GM18499 (cell line): ENCODE measurements at regions not wholly inside any gene's neighbourhood (a gene's known extent, or its start where the extent isn't known, plus 50 kb on each side); places are given as distances from the start of the nearest gene placed in this dataset.
"Not testable (repeated sequence)": the region's sequence is repeated elsewhere in the genome, so short reads cannot be mapped to it uniquely, and the experiment has no call there.

Source experiments
- ATAC-seq: cut with Tn5 transposase; IDR thresholded peaks from one replicate; pipeline ENCODE4 v1.9.1; 2021; ENCODE audit warnings: moderate number of reproducible peaks; ENCODE audit not compliant: insufficient read depth, unreplicated experiment

GRCh38 chr20:48367541-48368358 lies 460.0 kb downstream of the PREX1 start:
- not testable (repeated sequence) for ATAC-seq

GRCh38 chr20:48366230-48366629 lies 461.6 kb downstream of the PREX1 start:
- no peak for ATAC-seq

- ATAC-seq: no peak
Observed at GRCh38 chr20:48364688-48365421, 462.9 kb downstream of the PREX1 start.

DNA sequence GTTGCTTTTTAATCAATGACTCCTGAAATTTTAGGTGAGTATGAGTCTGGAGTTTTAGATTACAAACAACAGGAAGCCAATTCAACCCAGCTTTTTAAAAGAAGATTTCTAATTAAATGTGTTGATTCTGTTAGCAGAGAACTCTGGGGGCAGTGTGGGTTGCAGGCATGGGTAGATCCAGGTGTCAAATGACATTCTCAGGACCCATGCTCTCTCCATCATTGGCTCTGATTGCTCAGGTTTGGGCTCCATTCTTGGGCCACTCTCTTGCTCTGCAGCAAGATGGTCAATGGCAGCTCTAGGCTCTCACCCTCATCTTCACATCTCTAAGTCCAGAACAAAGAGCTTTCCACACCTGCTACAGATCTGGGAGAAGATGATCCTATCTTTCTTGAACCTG lies 463.7 kb downstream of the PREX1 start:
- ATAC-seq: no peak

- no peak for ATAC-seq
Observed at GRCh38 chr20:48360342-48360975, 467.3 kb downstream of the PREX1 start.

- ATAC-seq: no peak
Observed at GRCh38 chr20:48359692-48360341, 468.0 kb downstream of the PREX1 start.

DNA sequence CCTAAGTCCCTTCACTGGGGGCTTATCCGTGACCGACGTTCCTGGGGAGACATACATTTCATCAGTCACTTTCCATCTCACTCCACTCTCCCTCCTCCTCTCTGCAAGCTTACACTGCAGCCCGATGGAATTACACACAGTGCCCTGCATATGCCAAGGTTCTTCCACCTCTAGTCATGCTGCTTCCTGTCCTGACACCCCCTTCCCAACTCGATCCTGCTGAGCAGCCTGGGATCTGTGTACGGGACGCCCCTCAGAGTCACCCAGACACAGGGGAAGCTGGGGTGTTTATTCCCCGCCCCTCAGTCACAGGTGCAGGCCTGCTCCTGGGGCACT lies 468.8 kb downstream of the PREX1 start:
- ATAC-seq: not testable (repeated sequence)

GRCh38 chr20:48358176-48359054 lies 469.4 kb downstream of the PREX1 start:
- ATAC-seq: no peak

DNA sequence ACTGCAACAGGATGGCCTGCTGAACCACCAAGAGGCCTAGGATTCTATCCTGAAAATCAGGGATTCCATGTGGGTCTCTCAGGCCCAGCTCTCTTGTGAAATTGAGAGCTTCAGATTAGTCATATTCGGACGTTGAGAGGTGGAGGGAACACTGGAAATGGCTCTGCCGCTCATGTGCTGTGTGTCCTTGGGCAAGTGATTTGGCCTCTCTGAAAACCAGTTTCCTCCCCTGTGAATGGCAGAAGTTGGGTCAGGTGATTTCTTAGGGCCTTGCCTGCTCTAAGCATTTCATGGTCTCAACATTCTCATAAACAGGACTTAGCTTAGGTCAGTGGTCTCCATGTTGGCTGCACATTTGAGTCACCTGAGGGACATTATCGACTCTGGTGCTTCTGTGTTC lies 470.1 kb downstream of the PREX1 start:
- no peak for ATAC-seq

GRCh38 chr20:48354903-48355302 lies 472.9 kb downstream of the PREX1 start:
- ATAC-seq: no peak

DNA sequence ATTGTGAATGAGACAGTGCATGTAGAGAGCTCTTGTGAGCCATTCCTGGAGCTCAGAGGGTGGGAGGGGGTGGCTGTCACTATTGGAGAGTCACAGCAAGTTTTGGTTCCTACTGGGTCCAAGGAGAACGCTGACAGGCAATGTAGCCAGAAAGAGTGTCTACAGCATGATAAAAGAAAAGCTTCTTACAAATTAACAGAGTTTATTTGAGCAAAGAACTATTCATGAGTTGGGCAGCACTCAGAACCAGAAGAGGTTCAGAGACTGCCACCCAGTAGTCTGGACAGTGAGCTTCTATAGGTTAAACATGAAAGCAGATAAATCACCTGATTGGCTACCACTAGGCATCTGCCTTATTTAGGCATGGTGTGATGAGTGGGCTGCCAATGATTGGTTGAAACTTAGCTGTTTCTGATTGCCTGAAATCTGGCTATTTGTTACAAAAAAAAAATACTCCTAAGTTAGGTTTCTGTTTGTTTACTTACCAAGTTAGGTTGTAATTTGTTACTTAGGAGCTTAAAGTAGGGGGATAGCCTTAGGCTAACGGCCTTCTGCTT lies 473.4 kb downstream of the PREX1 start:
- ATAC-seq: no peak

GRCh38 chr20:48352628-48353027 lies 475.2 kb downstream of the PREX1 start:
- no peak for ATAC-seq

DNA sequence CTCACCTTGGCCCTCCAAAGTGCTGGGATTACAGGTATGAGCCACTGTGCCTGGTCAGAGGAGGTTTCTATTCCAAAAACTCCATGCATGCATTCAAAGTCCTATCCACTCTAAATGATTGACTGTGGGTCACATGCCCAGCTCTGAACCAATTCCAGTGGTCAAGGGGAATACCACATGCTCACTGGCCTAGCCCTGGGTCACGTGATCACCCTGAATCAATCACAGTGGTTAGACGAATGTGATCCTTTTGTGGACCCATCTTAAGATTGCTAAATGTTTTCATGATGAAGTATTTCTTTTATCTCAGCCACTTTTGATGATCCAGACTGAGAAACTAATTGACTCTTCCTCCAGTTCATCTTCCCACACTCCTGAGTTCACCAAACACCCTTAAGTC lies 475.8 kb downstream of the PREX1 start:
- ATAC-seq: no peak

DNA sequence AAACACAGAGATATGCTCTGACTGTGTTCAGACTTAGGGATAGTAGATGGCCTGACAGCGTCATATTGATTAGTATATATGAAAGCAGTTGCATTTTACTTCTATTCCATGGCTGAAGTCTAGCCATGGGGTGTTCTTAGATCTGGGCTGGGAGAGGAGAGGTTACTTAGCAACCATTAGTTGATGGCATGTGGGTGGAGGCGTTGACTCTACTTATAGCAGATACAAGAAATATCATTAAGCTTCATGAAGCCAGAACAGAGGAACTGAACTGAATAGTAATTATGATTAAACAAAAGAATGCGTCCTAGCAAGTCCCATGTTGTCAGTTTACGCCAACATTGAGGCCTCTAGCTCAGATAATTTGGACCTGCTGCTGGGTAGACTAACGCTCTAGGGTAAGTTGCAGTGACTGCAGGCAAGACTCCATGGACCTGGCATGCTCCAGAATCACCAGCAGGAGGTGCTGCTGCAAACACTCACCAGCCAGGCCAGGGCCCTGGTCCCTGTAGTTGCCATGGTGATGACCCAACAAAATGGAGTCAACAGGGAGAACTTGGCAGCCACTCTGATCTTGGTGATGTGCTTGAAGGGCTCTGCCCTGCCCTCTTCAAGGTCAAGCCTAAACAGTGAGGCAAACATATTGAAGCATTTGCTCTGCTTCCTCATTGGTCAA lies 477.3 kb downstream of the PREX1 start:
- no peak for ATAC-seq

DNA sequence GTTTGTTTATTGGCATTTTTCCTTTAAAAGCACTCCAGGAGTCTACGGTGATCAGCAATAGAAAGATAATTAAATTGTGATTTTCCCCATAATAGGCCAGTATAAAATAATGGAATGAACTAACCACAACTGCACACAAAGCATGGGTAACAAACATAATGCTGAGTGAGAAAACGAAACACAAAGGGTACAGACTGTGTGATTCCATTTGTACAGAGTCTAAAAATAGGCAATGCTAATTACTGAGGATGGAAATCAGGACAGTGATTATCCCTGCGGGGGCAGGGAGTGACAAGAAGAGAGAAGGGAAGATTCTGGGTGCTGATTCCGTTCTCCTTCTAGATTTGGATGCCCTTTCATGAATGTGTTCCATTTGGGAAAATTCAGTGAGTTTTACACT lies 478.1 kb downstream of the PREX1 start:
- no peak for ATAC-seq

DNA sequence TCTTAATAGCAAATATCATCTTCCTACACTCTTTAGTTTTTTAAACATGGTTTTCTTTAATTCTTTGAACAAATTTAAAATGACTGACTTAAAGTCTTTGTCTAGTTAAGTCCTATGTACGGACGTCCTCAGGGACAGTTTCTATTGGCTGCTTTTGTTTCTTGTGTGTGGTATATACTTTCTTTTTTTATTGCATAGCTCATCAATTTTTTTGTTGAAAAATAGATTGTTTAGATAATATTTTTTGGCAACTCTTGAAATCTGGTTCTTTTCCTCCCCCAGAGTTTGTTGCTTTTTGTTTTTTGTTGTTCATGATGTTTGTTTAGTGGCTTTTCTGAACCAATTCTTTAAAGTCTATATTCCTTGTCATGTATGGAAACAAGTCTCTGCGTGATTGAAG lies 479.8 kb downstream of the PREX1 start:
- ATAC-seq: no peak

DNA sequence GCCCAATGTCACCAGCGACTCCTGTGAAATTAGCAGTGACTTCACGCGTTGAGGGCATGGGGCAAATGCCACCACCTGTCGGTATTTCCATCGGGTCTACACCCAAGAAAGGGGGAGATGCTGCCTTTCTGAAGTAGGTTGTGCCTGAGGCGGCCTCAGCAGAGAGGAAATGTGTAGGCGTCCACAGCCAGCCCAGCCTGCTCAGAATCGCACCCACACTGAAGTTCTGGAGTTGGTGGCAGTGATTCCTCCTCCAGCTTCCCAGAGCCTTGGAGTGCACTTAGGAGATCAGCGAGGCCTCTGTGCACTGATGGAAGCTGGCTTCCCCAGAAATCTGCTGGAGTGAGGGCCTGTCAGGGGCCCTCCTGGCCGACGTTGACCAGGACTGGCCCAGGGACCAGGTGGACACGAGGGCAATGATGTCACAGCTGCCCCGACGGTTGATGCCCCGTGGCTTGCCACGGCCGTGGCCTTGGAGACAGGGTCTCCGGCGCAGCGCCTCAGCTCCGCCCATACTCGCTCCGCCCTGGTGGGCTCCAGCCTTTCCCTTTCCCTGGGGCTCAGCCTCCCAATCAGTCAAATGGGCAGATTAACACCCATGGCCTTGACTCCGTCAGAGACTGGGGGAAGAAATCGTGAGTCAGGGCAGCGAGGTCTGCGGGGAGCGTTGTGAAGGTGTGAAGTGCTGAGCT lies 484.8 kb downstream of the PREX1 start:
- no peak for ATAC-seq

- ATAC-seq: no peak
Observed at GRCh38 chr20:48340883-48341281, 486.9 kb downstream of the PREX1 start.
